Ishikawa (cell line): ENCODE measurements at regions not wholly inside any gene's neighbourhood (a gene's known extent, or its start where the extent isn't known, plus 50 kb on each side); places are given as distances from the start of the nearest gene placed in this dataset.

ENCODE experiments used
- CEBPB ChIP-seq: IDR thresholded peaks from 2 replicates; pipeline ENCODE4 v1.6.1; 2012
- CREB1 ChIP-seq: IDR thresholded peaks from 2 replicates; pipeline ENCODE4 v1.6.1; 2012; ENCODE audit warnings: low read depth
- EGR1 ChIP-seq: IDR thresholded peaks from 2 replicates; pipeline ENCODE4 v1.6.1; 2012
- EP300 ChIP-seq: IDR thresholded peaks from 2 replicates; pipeline ENCODE4 v1.6.1; 2012; ENCODE audit warnings: borderline replicate concordance
- FOXM1 ChIP-seq: IDR thresholded peaks from 2 replicates; pipeline ENCODE4 v1.6.1; 2012; ENCODE audit warnings: low read depth, borderline replicate concordance
- MAX ChIP-seq: IDR thresholded peaks from 2 replicates; pipeline ENCODE4 v1.6.1; 2012
- NFIC ChIP-seq: IDR thresholded peaks from 2 replicates; pipeline ENCODE4 v1.6.1; 2012
- RAD21 ChIP-seq: IDR thresholded peaks from 2 replicates; pipeline ENCODE4 v1.6.1; 2012; ENCODE audit warnings: low read depth
- REST ChIP-seq: IDR thresholded peaks from 2 replicates; pipeline ENCODE4 v1.6.1; 2012; ENCODE audit warnings: low read depth, mild to moderate bottlenecking
- TAF1 ChIP-seq: IDR thresholded peaks from 2 replicates; pipeline ENCODE4 v1.6.1; 2012; ENCODE audit warnings: low read depth, mild to moderate bottlenecking
- TCF12 ChIP-seq: IDR thresholded peaks from 2 replicates; pipeline ENCODE4 v1.6.1; 2012; ENCODE audit warnings: low read depth
- TEAD4 ChIP-seq: IDR thresholded peaks from 2 replicates; pipeline ENCODE4 v1.6.1; 2012
- USF1 ChIP-seq: IDR thresholded peaks from 2 replicates; pipeline ENCODE4 v1.6.1; 2012
- YY1 ChIP-seq: IDR thresholded peaks from 2 replicates; pipeline ENCODE4 v1.6.1; 2012; ENCODE audit warnings: low read depth
- ZBTB7A ChIP-seq: IDR thresholded peaks from 2 replicates; pipeline ENCODE4 v1.6.1; 2012; ENCODE audit warnings: low read depth

- peak; percentile 88 for TF ChIP-seq REST
- TF ChIP-seq FOXM1 = no peak
- no peak for TF ChIP-seq EP300
- TF ChIP-seq MAX = no peak
- no peak for TF ChIP-seq CREB1
- no peak for TF ChIP-seq TAF1
- no peak for TF ChIP-seq YY1
- TF ChIP-seq TCF12 = no peak
- no peak for TF ChIP-seq NFIC
- TF ChIP-seq EGR1 = no peak
- TF ChIP-seq RAD21 = peak; percentile 52
- no peak for TF ChIP-seq USF1
- TF ChIP-seq TEAD4 = peak; percentile 8; the same call in 1 of the 2 replicates
- TF ChIP-seq CEBPB = no peak
Observed at GRCh38 chr13:53200498-53201453, 172.2 kb downstream of the OLFM4 start.

GRCh38 chr13:53201454-53202225 lies 173.0 kb downstream of the OLFM4 start:
- no peak for TF ChIP-seq TEAD4

GRCh38 chr13:53204598-53204997 lies 176.0 kb downstream of the OLFM4 start:
- TF ChIP-seq RAD21 (no peak), TAF1 (no peak), TEAD4 (no peak), MAX (no peak), NFIC (no peak), EGR1 (no peak), CREB1 (no peak)

GRCh38 chr13:53206455-53206854 lies 177.8 kb downstream of the OLFM4 start:
- TF ChIP-seq NFIC = no peak
- TF ChIP-seq YY1 = no peak
- TF ChIP-seq MAX = no peak
- no peak for TF ChIP-seq EGR1
- no peak for TF ChIP-seq REST
- TF ChIP-seq TCF12 = no peak
- TF ChIP-seq ZBTB7A = no peak
- no peak for TF ChIP-seq CEBPB
- TF ChIP-seq FOXM1 = no peak
- no peak for TF ChIP-seq TAF1
- TF ChIP-seq TEAD4 = no peak
- TF ChIP-seq RAD21 = no peak
- no peak for TF ChIP-seq EP300
- no peak for TF ChIP-seq USF1
- no peak for TF ChIP-seq CREB1

- TF ChIP-seq RAD21 (no peak), EGR1 (no peak), REST (no peak), TCF12 (no peak), EP300 (no peak), YY1 (no peak), CEBPB (no peak), TEAD4 (no peak), ZBTB7A (no peak), CREB1 (no peak), MAX (no peak), TAF1 (no peak), NFIC (no peak), USF1 (no peak), FOXM1 (no peak)
Observed at GRCh38 chr13:53207556-53207955, 178.9 kb downstream of the OLFM4 start.
